Osteocyte (in vitro differentiated cells): ENCODE measurements at regions not wholly inside any gene's neighbourhood (a gene's known extent, or its start where the extent isn't known, plus 50 kb on each side); places are given as distances from the start of the nearest gene placed in this dataset.
A peak's percentile ranks its signal among the peaks of the same experiment; 100 is the strongest.

ENCODE experiments used
- DNase-seq: peaks from one replicate; pipeline ENCODE4 v3.0.0; 2021; ENCODE audit warnings: mixed read lengths; ENCODE audit not compliant: unreplicated experiment; ENCODE audit errors: extremely low spot score
- H3K27ac Mint-ChIP-seq: one replicate; pipeline ENCODE4 v1.8.0; 2021; ENCODE audit warnings: mild to moderate bottlenecking, mixed read lengths; ENCODE audit not compliant: unreplicated experiment
- H3K27me3 Mint-ChIP-seq: one replicate; pipeline ENCODE4 v1.8.0; 2021; ENCODE audit warnings: mixed read lengths; ENCODE audit not compliant: unreplicated experiment
- H3K36me3 Mint-ChIP-seq: one replicate; pipeline ENCODE4 v1.8.0; 2021; ENCODE audit warnings: mixed read lengths; ENCODE audit not compliant: unreplicated experiment
- H3K4me1 Mint-ChIP-seq: one replicate; pipeline ENCODE4 v1.8.0; 2021; ENCODE audit warnings: mixed read lengths; ENCODE audit not compliant: unreplicated experiment
- H3K4me3 Mint-ChIP-seq: one replicate; pipeline ENCODE4 v1.8.0; 2021; ENCODE audit warnings: mild to moderate bottlenecking, moderate library complexity, mixed read lengths; ENCODE audit not compliant: unreplicated experiment
- H3K9me3 Mint-ChIP-seq: one replicate; pipeline ENCODE4 v1.8.0; 2021; ENCODE audit warnings: mixed read lengths; ENCODE audit not compliant: unreplicated experiment
- TF ChIP-seq, protein P1 (sequence below): fragments of 200-600 bp; sonication (generic); IDR thresholded peaks from 2 replicates; pipeline ENCODE4 v1.5.0; 2021; ENCODE audit warnings: antibody characterized with exemption, mild to moderate bottlenecking, moderate library complexity

DNA sequence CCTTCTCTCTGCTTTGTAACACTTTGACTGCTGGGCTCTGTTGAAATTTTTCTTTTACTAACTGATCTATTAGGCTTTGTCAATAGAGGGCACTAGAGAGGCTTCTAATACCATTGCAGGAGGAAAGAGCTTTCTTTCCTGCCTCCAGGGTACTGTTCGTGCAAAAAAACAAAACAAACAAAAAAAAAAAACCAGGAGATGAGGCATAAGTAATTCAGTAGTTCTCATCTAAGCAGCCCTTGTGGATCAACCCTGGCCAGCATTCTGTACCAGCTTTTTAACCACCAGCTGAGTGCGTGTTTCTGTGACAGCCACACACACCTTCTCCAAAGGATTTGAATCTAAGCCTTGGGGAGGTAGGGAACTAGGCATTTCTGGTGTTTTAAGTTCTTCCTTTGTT is 1707.6 kb upstream of the SLC10A2 start:
- no peak overlapping the region for H3K27ac Mint-ChIP-seq
- DNase-seq: no peak
- no peaks in the 10 kb centered on the region for H3K27me3 Mint-ChIP-seq
- H3K4me1 Mint-ChIP-seq: peaks cover 11% of the 10 kb centered on the region
- no peaks in the 10 kb centered on the region for H3K36me3 Mint-ChIP-seq
- no peak overlapping the region for H3K4me3 Mint-ChIP-seq
- H3K9me3 Mint-ChIP-seq: no peaks in the 10 kb centered on the region
- TF ChIP-seq, protein P1, sequence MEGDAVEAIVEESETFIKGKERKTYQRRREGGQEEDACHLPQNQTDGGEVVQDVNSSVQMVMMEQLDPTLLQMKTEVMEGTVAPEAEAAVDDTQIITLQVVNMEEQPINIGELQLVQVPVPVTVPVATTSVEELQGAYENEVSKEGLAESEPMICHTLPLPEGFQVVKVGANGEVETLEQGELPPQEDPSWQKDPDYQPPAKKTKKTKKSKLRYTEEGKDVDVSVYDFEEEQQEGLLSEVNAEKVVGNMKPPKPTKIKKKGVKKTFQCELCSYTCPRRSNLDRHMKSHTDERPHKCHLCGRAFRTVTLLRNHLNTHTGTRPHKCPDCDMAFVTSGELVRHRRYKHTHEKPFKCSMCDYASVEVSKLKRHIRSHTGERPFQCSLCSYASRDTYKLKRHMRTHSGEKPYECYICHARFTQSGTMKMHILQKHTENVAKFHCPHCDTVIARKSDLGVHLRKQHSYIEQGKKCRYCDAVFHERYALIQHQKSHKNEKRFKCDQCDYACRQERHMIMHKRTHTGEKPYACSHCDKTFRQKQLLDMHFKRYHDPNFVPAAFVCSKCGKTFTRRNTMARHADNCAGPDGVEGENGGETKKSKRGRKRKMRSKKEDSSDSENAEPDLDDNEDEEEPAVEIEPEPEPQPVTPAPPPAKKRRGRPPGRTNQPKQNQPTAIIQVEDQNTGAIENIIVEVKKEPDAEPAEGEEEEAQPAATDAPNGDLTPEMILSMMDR: peak; percentile 74

- no peak overlapping the region for H3K4me3 Mint-ChIP-seq
- no peaks in the 10 kb centered on the region for H3K27me3 Mint-ChIP-seq
- TF ChIP-seq, protein P1: no peak
- H3K9me3 Mint-ChIP-seq: no peaks in the 10 kb centered on the region
- peaks cover 8% of the 10 kb centered on the region for H3K4me1 Mint-ChIP-seq
- no peak for DNase-seq
- H3K36me3 Mint-ChIP-seq: no peaks in the 10 kb centered on the region
- H3K27ac Mint-ChIP-seq: no peak overlapping the region
Observed at GRCh38 chr13:104769545-104769944, 1703.3 kb upstream of the SLC10A2 start.

- TF ChIP-seq, protein P1: no peak
- no peak overlapping the region for H3K27ac Mint-ChIP-seq
- no peaks in the 10 kb centered on the region for H3K9me3 Mint-ChIP-seq
- H3K36me3 Mint-ChIP-seq: no peaks in the 10 kb centered on the region
- no peaks in the 10 kb centered on the region for H3K4me1 Mint-ChIP-seq
- H3K27me3 Mint-ChIP-seq: no peaks in the 10 kb centered on the region
- no peak for DNase-seq
- no peak overlapping the region for H3K4me3 Mint-ChIP-seq
Observed at GRCh38 chr13:104766319-104766718, 1700.1 kb upstream of the SLC10A2 start.

GRCh38 chr13:104764600-104764999 is 1698.4 kb upstream of the SLC10A2 start:
- DNase-seq: no peak
- Mint-ChIP-seq H3K36me3 (no peaks in the 10 kb centered on the region), H3K27me3 (no peaks in the 10 kb centered on the region), H3K27ac (no peak overlapping the region), H3K4me3 (no peak overlapping the region), H3K9me3 (no peaks in the 10 kb centered on the region), H3K4me1 (no peaks in the 10 kb centered on the region)
- TF ChIP-seq, protein P1: no peak

DNA sequence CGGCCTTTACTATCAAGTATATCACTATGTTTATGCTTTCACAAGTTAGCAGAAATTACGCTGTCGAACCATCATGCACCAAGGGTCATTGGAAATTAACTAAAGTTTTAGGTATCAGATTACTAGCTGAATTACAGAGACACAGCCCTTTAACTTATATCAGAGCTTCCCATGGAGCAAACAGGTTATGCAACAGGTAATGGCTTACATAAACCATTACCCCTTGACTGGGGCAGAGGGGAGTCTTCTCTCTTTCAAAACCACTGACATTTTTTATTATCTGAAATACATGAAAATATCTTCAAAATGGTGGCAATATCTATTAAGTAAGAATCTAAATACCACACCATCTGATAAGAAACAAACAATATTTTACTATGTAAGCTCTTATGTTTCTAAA is 1692.9 kb upstream of the SLC10A2 start:
- TF ChIP-seq, protein P1: no peak
- Mint-ChIP-seq H3K9me3 (no peaks in the 10 kb centered on the region), H3K4me3 (no peak overlapping the region), H3K4me1 (no peaks in the 10 kb centered on the region), H3K36me3 (no peaks in the 10 kb centered on the region), H3K27ac (no peak overlapping the region), H3K27me3 (no peaks in the 10 kb centered on the region)
- no peak for DNase-seq
